ENCODE measurements at regions not wholly inside any gene's neighbourhood (a gene's known extent, or its start where the extent isn't known, plus 50 kb on each side); places are given as distances from the start of the nearest gene placed in this dataset.
"Not testable (repeated sequence)": the region's sequence is repeated elsewhere in the genome, so short reads cannot be mapped to it uniquely, and the experiment has no call there.

DNA sequence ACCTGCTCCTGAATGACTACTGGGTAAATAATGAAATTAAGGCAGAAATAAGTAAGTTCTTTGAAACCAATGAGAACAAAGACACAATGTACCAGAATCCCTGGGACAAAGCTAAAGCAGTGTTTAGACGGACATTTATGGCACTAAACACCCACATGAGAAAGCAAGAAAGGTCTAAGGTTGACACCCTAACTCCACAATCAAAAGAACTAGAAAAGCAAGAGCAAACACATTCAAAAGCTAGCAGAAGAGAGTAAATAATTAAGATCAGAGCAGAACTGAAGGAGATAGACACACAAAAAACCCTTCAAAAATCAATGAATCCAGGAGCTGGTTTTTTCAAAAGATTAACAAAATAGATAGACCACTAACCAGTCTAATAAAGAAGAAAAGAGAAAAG lies 203.2 kb upstream of the LRRC61 start (continued):
- TF ChIP-seq, protein P1, sequence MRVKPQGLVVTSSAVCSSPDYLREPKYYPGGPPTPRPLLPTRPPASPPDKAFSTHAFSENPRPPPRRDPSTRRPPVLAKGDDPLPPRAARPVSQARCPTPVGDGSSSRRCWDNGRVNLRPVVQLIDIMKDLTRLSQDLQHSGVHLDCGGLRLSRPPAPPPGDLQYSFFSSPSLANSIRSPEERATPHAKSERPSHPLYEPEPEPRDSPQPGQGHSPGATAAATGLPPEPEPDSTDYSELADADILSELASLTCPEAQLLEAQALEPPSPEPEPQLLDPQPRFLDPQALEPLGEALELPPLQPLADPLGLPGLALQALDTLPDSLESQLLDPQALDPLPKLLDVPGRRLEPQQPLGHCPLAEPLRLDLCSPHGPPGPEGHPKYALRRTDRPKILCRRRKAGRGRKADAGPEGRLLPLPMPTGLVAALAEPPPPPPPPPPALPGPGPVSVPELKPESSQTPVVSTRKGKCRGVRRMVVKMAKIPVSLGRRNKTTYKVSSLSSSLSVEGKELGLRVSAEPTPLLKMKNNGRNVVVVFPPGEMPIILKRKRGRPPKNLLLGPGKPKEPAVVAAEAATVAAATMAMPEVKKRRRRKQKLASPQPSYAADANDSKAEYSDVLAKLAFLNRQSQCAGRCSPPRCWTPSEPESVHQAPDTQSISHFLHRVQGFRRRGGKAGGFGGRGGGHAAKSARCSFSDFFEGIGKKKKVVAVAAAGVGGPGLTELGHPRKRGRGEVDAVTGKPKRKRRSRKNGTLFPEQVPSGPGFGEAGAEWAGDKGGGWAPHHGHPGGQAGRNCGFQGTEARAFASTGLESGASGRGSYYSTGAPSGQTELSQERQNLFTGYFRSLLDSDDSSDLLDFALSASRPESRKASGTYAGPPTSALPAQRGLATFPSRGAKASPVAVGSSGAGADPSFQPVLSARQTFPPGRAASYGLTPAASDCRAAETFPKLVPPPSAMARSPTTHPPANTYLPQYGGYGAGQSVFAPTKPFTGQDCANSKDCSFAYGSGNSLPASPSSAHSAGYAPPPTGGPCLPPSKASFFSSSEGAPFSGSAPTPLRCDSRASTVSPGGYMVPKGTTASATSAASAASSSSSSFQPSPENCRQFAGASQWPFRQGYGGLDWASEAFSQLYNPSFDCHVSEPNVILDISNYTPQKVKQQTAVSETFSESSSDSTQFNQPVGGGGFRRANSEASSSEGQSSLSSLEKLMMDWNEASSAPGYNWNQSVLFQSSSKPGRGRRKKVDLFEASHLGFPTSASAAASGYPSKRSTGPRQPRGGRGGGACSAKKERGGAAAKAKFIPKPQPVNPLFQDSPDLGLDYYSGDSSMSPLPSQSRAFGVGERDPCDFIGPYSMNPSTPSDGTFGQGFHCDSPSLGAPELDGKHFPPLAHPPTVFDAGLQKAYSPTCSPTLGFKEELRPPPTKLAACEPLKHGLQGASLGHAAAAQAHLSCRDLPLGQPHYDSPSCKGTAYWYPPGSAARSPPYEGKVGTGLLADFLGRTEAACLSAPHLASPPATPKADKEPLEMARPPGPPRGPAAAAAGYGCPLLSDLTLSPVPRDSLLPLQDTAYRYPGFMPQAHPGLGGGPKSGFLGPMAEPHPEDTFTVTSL (CRISPR knock-in tag; IDR thresholded peaks at IDR 0.05; ENCODE audit: borderline replicate concordance): peak; percentile 21; the same call in 1 of the 2 replicates
- TF ChIP-seq EP300 (IDR thresholded peaks at IDR 0.05; ENCODE audit: low read depth in 2 of 2, low read length in 2 of 2) (0 out of 4 replicates have a peak, but pooled peaks of 1 of the 2 experiments have one; percentile 11), SOX6 (CRISPR knock-in tag; IDR thresholded peaks at IDR 0.05) (peak; percentile 64), FOXJ3 (CRISPR knock-in tag; IDR thresholded peaks at IDR 0.05; ENCODE audit: borderline replicate concordance) (peak; percentile 32; the same call in 1 of the 2 replicates), HMG20B (CRISPR knock-in tag; conservative IDR thresholded peaks at IDR 0.05) (0 out of 2 replicates have a peak, but pooled peaks have one; percentile 47), ONECUT2 (CRISPR knock-in tag; IDR thresholded peaks at IDR 0.05) (peak; percentile 48; the same call in 1 of the 2 replicates), BCL6 (CRISPR knock-in tag; IDR thresholded peaks at IDR 0.05) (peak; percentile 77)
- TF ChIP-seq EP300 (CRISPR knock-in tag; IDR thresholded peaks at IDR 0.05; ENCODE audit: borderline replicate concordance); SOX6 (IDR thresholded peaks at IDR 0.05): not testable (repeated sequence)
